ENCODE measurements at regions not wholly inside any gene's neighbourhood (a gene's known extent, or its start where the extent isn't known, plus 50 kb on each side); places are given as distances from the start of the nearest gene placed in this dataset.

DNA sequence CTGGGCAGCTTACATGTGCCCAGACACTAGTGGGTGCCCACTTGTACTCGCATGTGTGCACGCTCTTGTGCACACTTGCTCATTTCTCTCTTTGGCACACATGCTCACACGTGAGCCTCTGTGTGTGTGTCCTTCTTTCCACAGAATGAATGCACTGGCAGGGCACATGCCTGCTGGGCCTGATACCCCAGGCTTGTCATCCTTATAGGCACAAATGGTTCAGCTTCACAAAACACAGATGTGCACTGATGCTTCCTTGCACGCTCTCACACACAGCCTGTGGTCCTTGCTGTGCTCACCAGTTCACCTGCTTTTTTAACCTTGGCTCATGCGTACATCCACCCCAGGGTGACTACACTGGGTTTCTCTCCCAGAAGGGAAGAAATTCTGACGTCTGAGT lies 174.8 kb downstream of the BUD13 start:
- no peak for DNase-seq

DNA sequence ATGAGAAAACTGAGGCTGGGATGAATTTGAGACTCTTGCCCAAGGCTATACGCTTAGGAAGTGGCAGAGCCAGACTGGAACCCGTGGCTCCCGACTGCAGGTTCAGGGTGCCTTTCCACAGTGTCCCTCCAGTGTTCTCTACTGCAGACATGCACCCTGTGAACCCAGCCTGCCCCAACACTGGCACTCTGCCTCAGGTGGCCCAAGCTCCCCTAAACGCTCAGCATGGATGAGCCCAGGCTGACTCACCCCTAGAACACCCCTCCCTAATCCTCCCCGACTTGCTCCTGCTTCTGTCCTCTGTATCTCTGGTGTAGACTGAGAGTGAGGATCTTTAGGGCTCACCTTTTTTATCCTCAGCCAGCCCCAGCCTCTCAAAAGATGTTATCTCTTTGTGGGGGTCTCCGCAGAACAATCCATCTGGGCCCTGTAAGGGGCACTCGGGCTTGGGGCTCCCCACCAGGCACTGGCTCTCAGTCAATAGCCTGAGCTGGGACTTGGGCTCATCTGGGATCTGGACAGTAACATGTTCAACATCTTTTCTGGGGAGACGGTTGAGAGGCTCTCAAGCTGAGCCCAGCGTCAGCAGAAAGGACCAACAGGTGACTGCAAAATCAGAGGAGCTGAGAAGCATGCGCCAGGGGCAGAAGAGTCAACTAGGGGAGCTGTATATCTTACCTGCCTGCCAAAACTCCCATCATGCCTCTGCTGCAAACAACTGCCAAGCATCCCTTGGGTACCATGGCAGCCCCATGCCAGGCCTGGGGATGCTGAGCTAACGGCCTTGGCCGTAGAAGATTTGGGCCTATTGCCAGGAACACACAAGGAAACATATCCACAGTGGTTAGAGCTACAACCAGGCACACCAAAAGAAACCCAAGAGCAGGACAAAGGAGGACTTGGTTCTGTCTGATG lies 176.2 kb downstream of the BUD13 start:
- DNase-seq: no peak

DNA sequence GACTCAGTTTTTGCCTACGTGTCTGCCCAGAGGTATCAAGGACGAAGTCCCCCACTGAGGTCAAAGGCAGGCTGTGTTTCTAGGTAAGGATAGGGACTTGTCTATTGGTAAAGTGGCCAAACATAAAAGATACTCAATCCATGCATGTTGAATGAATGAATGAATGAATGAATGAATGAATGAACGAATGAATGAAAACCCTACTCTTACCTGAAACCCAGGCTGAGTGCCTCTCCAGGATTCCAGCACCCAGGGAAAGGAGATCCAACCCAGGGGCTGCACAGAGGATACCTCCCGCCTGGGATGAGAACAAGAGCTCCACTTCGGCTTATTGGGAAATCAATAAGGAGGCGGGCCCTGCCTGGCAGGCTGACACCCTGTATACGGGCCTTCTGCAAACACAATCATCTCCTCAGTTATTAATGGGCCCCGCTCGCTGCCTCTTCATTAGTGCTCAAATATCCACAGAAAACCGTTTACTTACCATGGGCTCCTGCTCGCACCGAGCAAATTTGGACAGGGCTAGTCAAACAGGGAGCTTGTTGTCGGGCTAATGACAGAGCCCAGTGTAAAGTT lies 177.4 kb downstream of the BUD13 start:
- no peak for DNase-seq

DNA sequence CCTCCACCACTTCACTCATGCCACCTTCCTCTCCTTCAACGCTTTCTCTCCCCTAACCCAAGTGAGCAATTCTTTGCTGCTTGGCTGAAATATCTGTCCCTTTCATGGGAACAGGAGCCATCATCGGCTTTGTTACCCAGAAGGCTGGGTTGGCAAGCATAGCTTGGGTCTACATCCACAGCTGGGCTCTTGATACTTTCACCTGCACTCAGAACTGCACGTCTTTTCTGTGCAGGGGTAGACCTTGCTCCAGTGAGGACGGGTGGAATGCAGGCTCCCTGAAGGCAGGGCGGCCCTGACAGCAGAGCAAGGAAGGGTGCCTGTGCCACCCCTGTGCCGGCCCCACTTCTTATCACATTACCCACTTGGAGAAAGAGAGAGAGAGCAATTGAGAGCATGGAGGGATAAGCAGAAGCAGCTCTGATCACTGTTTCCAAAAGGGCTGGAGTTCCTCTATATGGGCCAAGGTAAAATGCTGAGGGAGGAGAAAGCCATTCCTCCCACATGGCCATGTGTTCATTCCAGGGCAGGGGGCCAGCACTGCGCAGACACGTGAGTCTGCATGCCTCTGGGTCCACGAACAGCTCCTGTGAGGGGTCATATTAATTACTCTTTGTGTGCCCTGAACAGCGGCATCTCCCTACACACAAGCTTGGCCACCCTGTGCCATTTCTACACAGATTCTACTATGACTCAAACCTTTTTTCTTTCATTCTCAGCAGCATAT lies 181.8 kb downstream of the BUD13 start:
- no peak for DNase-seq

DNA sequence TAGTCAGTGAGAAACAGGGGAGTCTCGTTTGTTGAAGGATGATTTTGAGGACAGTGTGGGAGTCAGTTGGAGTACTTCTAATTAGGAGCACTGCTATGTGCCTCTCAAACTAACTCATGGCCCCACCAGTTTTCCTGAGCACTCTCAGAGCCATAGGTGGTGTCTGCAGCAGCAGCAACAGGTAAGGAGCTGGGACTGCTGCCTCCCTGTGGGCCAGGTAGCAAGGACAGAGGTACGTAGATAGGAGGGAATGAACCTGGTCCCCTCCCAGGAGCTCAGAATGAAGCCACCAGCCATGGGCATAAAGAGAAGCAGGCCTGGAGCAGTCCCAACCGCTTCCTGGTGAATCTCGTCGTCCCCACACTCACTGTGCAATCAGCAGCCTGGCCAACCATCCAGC lies 183.4 kb downstream of the BUD13 start:
- DNase-seq: no peak

DNA sequence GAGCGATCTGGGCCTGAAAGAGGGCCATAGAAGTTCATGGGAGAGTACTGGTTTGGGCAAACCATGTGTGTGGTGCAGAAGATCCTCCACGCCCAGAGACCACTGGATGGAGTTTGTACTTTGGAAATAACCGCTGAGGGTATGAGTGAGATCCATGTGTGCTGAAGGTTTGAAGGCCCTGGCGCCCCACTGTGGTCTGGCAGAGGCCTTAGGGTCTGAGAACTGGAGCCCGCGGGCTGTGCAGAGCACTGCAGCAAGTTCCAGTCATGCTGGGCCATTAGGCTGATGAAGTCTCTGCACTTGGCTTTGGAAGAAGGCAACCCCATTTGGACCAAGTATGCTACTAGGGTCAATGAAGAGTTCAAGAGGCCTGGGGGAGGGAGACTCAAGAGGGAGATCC lies 186.4 kb downstream of the BUD13 start:
- no peak for DNase-seq

DNA sequence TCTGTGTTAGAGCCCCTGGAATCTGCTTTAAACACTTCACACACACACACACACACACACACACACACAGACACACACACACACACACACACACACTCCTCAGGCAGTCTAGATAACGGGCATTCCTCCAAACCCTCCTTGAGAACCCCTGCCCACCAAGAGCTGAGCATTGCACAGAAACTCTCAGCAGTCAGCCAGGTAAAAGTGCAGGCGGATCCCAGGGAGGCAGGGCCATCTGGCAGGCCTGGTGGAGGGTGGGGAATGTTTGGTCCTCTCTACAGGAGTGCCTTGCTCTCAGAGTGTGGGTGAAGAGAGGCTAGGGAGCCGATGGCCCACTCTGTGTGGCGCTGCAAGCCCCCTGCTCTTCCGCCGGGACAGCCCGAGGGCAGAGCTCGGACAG lies 190.2 kb downstream of the BUD13 start:
- DNase-seq: no peak

DNA sequence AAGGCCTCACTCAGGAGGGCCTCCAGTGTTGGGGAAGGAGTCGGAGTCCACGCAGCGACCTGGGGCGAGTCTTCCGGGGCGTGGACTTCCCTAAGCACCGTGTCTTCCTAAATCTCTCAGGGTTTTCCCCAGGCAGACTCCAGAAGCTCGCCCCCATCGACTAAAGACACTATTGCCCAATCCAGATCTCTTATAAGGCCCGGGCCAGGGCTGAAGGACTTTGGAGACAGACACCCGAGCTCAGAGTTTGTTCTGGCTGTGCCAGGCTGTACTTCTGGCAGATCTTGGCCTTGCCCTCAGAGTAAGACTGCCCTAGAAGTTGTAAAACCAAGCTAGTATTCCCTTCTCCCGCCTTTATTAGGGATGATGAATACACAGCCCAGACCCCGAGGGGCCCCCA lies 191.4 kb downstream of the BUD13 start:
- DNase-seq: no peak

DNA sequence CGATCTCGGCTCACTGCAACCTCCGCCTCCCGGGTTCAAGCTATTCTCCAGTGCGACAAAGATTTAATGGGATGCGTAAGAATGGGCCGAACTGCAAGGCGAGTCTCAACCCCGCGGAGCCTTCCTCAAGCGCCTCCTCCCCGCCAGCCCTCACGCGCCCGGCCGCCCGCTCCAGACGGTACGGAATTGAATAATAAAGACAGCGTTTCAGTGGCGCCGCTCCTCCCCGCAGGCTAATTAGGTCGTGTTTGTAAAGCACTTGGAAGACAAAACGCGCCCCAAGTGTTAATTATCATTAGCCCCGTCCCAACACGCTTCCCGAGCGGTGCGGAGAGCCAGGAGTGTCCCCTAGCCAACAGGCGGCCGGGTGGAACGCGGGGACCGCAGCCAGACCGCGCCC lies 192.0 kb downstream of the BUD13 start:
- no peak for DNase-seq

DNA sequence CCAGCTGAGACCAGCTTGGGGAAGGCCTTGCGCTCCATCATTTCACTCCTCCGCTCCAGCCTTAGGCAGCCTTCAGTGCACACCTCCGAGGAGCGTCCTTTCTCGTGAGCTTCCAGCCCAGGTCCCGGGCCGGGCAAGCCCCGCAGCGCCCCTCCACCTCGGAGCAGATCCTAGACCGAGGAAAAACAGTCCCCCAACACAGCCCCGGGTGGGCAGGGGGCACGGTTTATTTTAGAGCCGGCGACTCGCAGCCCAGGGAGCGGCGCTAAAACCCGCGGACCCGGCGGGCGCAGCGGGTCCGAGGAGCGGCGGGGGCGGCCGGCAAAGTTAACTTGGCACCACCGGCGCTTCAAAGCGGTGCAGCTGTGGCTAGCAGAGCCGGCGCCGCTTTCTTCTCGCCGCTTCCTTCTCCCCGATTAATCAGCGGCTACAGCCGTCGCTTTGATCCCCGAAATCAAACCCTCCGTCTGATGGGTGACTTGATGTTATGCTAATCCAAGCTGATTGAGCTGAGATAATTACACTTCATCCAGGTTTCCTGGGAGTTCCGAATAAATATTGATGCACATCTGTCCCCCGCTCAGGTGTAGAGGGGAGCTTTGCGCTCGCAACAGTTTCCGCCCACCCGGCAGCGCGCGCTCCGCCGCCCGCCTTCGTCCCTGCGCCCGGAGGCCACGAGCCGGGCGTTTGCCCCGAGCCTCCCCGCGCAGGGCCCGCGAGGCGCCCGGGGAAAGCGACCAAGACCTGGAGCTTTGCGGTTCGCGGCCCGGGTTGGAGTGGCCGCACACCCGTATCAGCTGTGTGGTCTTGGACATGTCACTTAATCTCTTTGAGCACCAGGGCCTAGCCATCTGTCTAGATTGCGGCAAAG lies 192.7 kb downstream of the BUD13 start:
- no peak for DNase-seq

DNA sequence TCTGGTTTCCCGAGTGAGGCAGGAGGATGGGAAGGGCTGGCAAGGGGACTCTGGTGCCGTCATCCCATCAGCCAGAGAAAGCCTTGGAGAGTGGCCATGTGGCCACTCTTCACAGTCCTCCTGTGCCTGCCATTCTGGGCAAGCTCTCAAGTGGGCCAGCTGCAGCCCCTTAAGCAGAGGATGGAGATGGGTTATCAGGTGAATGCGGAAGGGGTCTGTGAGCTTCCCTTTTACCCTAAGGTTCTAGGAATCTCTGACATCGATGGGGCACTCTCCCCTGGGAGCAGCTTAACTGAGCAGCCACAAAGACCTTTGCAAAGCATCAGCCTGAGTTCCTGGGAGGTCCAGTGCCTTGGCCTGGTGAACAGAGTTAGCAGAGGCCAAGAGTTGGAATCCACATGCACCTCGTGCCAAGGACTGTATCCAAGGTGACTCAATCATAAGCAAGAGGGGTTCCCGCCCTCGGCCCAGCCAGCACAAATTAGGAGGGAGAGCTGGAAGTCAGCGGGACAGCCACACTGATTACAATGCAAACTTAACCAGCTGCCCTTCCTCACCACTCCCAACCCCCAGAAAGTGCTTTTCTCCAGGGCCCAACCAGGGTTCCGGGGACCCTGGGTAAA lies 193.6 kb downstream of the BUD13 start:
- no peak for DNase-seq

DNA sequence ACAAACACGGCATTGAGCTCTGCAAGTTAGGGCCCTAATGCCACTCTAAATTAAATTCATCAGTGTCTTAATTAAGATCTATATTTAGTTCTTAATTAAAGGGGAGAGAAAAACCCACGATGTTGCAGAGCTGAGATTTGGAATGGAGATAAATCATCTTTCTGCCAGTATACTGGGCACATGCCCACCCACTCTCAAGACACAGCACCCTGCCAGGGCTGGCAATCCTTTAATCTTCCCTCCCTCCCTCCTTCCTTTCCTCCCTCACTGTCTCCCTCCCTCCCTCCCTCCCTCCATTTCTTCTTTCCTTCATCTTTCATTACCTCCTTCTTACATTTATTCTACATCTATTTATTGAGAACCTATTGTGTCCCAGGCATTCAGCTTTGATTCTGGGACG lies 194.8 kb downstream of the BUD13 start:
- DNase-seq: no peak

DNA sequence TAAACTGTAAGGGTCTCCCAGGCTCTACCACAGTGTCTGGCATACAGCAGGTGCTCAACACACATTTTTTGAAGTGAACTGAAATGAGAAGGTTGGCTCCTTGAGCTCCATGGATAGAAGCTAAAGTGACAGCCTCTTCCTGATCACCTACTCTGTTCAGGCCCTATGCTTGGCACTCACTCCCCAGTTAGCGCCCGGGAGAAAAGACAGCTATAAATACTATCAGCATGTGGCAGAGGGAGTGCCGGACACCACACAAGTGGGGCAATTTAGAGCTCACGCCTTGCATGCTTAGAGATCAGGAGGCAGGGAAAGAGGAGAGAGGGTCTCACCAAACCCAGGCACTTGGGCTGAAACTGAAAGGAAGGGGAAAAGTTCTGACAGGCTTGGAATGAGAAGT lies 195.5 kb downstream of the BUD13 start:
- DNase-seq: no peak

DNA sequence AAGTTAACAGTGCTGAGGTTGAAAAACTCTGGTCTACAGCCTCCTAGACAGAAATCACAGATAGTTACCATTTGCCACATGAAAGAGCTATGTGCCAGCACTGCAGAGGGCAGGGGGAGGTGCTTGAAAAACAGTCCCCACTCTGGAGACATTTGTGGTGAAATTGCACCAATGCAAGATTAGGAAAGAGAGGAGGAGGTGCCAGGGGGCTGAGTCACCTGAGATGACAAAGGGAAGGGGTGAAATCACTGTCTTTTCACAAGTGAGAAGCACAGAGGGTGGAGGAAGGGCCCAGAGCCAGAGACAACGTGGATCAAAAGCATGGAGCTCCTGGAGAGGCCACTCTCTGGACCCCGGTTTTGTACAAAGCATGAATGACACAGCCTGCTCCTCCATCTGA lies 196.3 kb downstream of the BUD13 start:
- no peak for DNase-seq

DNA sequence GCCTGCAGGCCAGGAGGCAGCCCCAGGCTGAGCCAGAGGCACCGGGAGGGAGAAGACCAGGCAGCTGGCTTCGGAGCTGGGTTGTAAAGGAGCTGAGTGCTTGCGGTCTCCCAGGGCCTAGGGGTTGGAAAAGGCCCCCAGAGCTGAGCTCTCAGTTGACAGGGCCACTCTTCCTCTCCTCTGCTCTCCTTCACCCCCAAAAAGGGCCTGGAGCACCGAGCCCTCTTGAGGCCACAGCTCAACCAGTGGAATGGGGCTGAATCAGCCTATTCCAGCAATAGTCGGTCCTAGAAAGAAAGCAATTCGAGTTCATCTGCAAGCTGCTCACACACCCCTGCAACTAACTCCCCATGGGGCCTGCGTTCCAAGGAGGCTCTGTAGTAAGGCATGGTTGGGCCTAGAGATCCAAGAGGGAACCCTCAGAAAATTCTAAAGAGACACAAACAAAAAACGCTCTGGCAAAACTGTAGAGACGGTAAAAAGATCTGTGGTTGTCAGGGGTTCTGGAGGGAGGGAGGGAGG lies 205.0 kb downstream of the BUD13 start:
- no peak for DNase-seq

DNA sequence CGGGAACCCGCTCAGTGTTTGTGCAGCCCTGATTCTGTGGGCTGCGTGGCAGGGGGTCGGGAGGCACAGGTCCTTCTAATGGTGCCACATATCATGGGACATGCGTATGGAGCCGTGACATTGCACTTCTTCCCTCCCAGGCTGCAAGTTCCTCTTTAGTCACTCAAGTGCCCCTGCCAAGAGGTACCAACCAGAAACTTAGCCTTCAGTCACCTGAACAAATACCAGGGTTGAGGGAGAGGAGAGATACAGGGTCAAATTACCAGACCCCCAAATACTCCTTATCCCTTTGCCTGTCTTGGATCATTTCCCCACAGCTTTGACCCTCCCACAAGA lies 209.1 kb downstream of the BUD13 start:
- no peak for DNase-seq

DNA sequence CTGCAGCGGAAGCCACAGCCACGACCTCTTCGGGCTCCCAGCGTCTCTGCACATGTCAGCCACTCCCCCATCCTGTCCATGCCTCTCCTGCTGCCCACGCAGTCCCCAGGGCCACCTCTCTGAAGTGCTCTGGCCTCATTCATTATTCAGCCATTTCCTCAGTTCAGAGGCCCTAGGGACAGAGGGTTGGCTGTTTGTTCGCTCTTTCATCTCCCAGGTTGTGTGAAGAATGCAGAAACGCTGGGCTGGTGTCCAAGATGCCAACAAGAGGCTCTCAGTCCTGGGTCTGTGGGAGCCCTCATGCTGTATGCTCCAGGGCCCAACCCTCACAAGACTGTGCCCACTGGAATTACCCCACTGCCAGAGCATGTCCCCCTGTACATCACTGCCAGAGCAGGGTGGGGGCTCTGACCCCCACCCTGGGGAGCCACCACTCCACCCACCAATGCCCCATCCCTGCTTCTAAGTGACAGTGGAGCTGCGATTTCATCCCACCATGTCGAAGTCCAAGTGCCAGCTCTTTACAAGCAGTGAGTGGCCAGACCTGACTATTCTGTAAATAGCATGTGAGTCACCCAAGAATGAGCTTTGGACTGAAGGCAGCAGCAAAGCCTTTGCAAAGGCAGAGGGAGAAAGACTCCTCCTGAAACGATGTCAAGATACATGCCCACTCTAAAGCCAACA lies 209.6 kb downstream of the BUD13 start:
- DNase-seq: no peak

DNA sequence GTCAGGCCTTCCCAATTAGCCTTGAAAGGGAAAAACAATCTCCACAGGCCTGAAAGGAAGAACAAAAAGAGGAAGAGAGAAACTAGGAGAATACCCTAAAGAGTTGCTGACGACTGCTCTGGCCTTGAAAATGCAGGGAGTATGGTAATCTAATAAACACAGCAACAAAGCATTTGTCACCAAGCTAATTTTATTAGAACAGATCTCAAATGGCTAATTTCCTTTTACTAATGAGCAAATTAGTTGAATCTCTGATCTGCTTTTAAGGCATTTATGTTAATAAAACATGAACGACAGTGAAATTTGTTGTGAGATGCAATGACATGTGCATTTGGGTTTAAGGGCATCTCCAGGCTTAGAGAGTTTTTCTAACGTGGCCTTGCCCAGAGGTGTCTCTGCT lies 212.2 kb downstream of the BUD13 start:
- no peak for DNase-seq

DNA sequence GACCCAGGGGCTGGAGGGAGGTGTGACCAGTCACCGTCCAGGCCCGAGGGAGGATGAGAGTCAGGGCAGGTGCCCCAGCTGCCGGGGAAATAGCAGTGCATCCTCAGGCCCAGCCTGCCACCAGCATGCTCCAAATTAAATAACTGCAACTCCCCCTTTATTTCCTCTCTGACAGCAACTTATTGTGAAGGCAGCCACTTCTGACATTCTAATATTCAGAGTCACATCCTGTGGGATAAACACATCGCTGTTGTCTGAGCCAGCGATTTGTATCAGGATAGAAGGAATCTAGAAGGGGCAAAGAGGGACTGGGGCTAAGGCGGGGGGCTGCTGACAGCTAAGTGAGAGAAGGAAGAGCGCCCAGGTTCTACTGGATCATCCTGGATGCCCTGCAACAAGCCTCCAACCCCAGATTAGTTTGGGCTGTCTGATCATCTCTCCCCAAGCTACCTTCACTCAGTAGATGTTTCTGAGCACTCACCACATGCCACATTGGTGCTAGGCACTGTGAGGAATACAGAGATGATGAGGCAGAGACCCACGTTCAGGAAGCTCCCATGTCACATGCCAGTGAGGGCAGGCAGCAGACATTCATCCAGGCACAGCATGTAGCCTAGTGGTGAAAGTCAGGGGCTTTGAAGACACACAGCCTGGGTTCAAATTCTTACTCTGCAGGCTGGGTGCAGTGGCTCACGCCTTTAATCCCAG lies 214.1 kb downstream of the BUD13 start:
- no peak for DNase-seq

DNA sequence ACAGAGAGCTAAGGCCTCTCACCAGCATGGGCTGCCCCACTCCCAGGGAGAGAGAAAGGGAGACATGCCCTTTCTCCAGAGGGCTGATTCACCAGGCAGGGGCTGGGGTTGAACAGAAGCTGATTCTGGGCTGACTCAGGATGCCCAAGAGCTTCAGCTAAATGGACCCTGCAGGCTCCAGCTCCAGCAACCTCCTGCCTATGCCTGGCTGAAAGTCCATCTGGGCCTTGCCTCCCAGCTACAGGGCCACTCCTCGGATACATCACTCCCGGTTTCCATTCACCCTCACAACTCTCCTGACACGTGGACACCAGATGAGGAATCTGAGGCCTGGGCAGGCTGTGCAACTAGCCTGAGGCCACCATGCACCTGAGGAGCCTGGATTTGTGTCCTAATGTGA lies 215.5 kb downstream of the BUD13 start:
- DNase-seq: no peak

DNA sequence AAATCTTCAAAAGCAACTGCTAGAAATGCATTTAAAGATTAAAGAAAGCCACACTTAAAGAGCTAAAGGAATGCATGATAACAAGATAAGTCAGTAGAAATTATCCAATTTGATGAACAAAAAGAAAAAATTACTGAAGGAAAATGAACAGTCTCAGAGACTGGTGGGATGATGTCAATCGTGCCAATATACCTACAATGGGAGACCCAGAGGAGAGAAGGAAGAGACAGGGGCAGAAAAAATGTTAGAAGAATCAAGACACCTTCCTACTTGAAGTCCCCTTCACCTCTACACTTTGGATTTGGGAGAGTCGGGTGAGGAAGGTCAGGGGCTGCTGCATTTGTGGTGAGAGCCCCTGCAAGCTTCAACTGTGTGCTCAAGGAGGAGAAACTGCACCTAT lies 216.3 kb downstream of the BUD13 start:
- no peak for DNase-seq

Data from activated CD4-positive, alpha-beta T cell treated with anti-CD3 and anti-CD28 coated beads, Interleukin-2, amount 50 U/mL, for 4 hours (primary cell).